ENCODE measurements at regions not wholly inside any gene's neighbourhood (a gene's known extent, or its start where the extent isn't known, plus 50 kb on each side); places are given as distances from the start of the nearest gene placed in this dataset.

DNA sequence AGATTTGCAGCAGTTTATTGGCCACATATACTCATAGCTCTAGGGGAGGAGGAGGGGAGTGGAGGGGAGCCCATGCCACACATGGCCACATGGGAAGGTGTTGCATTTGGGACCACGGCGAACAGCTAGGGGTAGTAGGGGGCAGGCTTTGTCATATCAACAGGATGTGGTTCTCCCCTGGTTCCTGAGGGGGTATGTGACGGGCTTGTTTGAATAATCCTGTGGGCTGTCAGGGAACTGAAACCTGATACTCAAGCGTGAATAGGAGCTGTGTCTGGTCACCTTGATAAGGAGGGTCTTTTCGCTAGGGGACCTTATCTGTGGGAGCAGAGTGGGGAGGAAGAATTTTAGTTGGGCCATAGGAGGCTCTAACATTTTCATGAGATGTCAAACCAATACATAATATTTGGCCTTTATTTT is 264.7 kb downstream of the CTH start (continued):
- TF ChIP-seq HDAC1 (IDR thresholded peaks at IDR 0.05) (peak in 1 of 2 experiments; percentile 85; a peak in 2 of 4 replicates), PCBP2 (IDR thresholded peaks at IDR 0.05; ENCODE audit: low read depth, low read length, poor library complexity, severe bottlenecking) (no peak), GATA2 (CRISPR knock-in tag; IDR thresholded peaks at IDR 0.05) (peak; percentile 93), ZNF134 (CRISPR knock-in tag; conservative IDR thresholded peaks at IDR 0.05) (0 out of 2 replicates have a peak, but pooled peaks have one; percentile 30), ZNF140 (CRISPR knock-in tag; IDR thresholded peaks at IDR 0.05) (no peak), TEAD1 (CRISPR knock-in tag; IDR thresholded peaks at IDR 0.05) (peak; percentile 52 to 72; a peak in 2 of 4 replicates), PCBP1 (IDR thresholded peaks at IDR 0.05; ENCODE audit: low read depth, low read length, poor library complexity, severe bottlenecking) (no peak), POLR2A (conservative IDR thresholded peaks at IDR 0.05) (no peak; the same call in 1 of the 2 replicates), ZNF41 (CRISPR knock-in tag; conservative IDR thresholded peaks at IDR 0.05) (no peak), NCOA4 (IDR thresholded peaks at IDR 0.05; ENCODE audit: partially characterized antibody) (peak; percentile 10), TRIM24 (IDR thresholded peaks at IDR 0.05) (peak; percentile 92 to 94)
- TF ChIP-seq, protein P1, sequence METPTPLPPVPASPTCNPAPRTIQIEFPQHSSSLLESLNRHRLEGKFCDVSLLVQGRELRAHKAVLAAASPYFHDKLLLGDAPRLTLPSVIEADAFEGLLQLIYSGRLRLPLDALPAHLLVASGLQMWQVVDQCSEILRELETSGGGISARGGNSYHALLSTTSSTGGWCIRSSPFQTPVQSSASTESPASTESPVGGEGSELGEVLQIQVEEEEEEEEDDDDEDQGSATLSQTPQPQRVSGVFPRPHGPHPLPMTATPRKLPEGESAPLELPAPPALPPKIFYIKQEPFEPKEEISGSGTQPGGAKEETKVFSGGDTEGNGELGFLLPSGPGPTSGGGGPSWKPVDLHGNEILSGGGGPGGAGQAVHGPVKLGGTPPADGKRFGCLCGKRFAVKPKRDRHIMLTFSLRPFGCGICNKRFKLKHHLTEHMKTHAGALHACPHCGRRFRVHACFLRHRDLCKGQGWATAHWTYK (CRISPR knock-in tag; IDR thresholded peaks at IDR 0.05) = peak; percentile 53; the same call in 1 of the 2 replicates
- TF ChIP-seq, protein P2, sequence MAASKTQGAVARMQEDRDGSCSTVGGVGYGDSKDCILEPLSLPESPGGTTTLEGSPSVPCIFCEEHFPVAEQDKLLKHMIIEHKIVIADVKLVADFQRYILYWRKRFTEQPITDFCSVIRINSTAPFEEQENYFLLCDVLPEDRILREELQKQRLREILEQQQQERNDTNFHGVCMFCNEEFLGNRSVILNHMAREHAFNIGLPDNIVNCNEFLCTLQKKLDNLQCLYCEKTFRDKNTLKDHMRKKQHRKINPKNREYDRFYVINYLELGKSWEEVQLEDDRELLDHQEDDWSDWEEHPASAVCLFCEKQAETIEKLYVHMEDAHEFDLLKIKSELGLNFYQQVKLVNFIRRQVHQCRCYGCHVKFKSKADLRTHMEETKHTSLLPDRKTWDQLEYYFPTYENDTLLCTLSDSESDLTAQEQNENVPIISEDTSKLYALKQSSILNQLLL (CRISPR knock-in tag; IDR thresholded peaks at IDR 0.05; ENCODE audit: borderline replicate concordance) = no peak
- TF ChIP-seq, protein P3, sequence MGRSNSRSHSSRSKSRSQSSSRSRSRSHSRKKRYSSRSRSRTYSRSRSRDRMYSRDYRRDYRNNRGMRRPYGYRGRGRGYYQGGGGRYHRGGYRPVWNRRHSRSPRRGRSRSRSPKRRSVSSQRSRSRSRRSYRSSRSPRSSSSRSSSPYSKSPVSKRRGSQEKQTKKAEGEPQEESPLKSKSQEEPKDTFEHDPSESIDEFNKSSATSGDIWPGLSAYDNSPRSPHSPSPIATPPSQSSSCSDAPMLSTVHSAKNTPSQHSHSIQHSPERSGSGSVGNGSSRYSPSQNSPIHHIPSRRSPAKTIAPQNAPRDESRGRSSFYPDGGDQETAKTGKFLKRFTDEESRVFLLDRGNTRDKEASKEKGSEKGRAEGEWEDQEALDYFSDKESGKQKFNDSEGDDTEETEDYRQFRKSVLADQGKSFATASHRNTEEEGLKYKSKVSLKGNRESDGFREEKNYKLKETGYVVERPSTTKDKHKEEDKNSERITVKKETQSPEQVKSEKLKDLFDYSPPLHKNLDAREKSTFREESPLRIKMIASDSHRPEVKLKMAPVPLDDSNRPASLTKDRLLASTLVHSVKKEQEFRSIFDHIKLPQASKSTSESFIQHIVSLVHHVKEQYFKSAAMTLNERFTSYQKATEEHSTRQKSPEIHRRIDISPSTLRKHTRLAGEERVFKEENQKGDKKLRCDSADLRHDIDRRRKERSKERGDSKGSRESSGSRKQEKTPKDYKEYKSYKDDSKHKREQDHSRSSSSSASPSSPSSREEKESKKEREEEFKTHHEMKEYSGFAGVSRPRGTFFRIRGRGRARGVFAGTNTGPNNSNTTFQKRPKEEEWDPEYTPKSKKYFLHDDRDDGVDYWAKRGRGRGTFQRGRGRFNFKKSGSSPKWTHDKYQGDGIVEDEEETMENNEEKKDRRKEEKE (IDR thresholded peaks at IDR 0.05; ENCODE audit: borderline replicate concordance in 1 of 2, control insufficient read depth in 1 of 2, low read depth in 2 of 2, low read length in 1 of 2) = no peak

Measured in K562 (cell line).